Glutamatergic neuron (in vitro differentiated cells): ENCODE measurements at regions not wholly inside any gene's neighbourhood (a gene's known extent, or its start where the extent isn't known, plus 50 kb on each side); places are given as distances from the start of the nearest gene placed in this dataset.

ENCODE experiments used
- DNase-seq: peaks from one replicate; pipeline ENCODE4 v3.0.0; 2022
- H3K27ac Mint-ChIP-seq: one replicate; pipeline ENCODE4 v1.8.0; 2020; ENCODE audit warnings: mild to moderate bottlenecking, mixed read lengths, inconsistent platforms; ENCODE audit not compliant: unreplicated experiment
- H3K27me3 Mint-ChIP-seq: one replicate; pipeline ENCODE4 v1.8.0; 2020; ENCODE audit warnings: mild to moderate bottlenecking, moderate library complexity, mixed read lengths, inconsistent platforms; ENCODE audit not compliant: unreplicated experiment
- H3K36me3 Mint-ChIP-seq: one replicate; pipeline ENCODE4 v1.8.0; 2020; ENCODE audit warnings: mild to moderate bottlenecking, mixed read lengths, inconsistent platforms; ENCODE audit not compliant: unreplicated experiment
- H3K4me1 Mint-ChIP-seq: one replicate; pipeline ENCODE4 v1.8.0; 2020; ENCODE audit warnings: mild to moderate bottlenecking, low read depth, mixed read lengths, inconsistent platforms; ENCODE audit not compliant: unreplicated experiment
- H3K4me3 Mint-ChIP-seq: one replicate; pipeline ENCODE4 v1.8.0; 2020; ENCODE audit warnings: mild to moderate bottlenecking, mixed read lengths, inconsistent platforms; ENCODE audit not compliant: unreplicated experiment
- H3K9me3 Mint-ChIP-seq: one replicate; pipeline ENCODE4 v1.8.0; 2020; ENCODE audit warnings: mild to moderate bottlenecking, moderate library complexity, mixed read lengths, inconsistent platforms; ENCODE audit not compliant: unreplicated experiment
- CTCF ChIP-seq: fragments of 200-600 bp; sonication (generic); IDR thresholded peaks from one replicate; pipeline ENCODE4 v1.5.0; 2021; ENCODE audit not compliant: partially characterized antibody, unreplicated experiment

- Mint-ChIP-seq H3K27me3 (peaks cover 2% of the 10 kb centered on the region), H3K27ac (no peak overlapping the region), H3K9me3 (no peaks in the 10 kb centered on the region), H3K4me1 (no peaks in the 10 kb centered on the region), H3K36me3 (no peaks in the 10 kb centered on the region), H3K4me3 (no peak overlapping the region)
- no peak for TF ChIP-seq CTCF
- no peak for DNase-seq
Observed at GRCh38 chr18:8552151-8552550, 57.1 kb upstream of the RAB12 start.

- H3K4me3 Mint-ChIP-seq: no peak overlapping the region
- DNase-seq: no peak
- no peaks in the 10 kb centered on the region for H3K9me3 Mint-ChIP-seq
Observed at GRCh38 chr18:8554354-8554753, 54.9 kb upstream of the RAB12 start.

GRCh38 chr18:8556424-8556823, 52.8 kb upstream of the RAB12 start:
- Mint-ChIP-seq H3K27me3 (peaks cover 2% of the 10 kb centered on the region), H3K4me1 (peaks cover 6% of the 10 kb centered on the region), H3K27ac (no peak overlapping the region), H3K4me3 (no peak overlapping the region), H3K36me3 (no peaks in the 10 kb centered on the region), H3K9me3 (no peaks in the 10 kb centered on the region)
- TF ChIP-seq CTCF: no peak
- DNase-seq: no peak

More at GRCh38 chr18:8554354-8554753, 54.9 kb upstream of the RAB12 start:
- H3K4me1 Mint-ChIP-seq: no peaks in the 10 kb centered on the region
- TF ChIP-seq CTCF: no peak
- H3K36me3 Mint-ChIP-seq: no peaks in the 10 kb centered on the region
- H3K27me3 Mint-ChIP-seq: peaks cover 2% of the 10 kb centered on the region
- H3K27ac Mint-ChIP-seq: no peak overlapping the region
